ENCODE measurements at regions not wholly inside any gene's neighbourhood (a gene's known extent, or its start where the extent isn't known, plus 50 kb on each side); places are given as distances from the start of the nearest gene placed in this dataset.

DNA sequence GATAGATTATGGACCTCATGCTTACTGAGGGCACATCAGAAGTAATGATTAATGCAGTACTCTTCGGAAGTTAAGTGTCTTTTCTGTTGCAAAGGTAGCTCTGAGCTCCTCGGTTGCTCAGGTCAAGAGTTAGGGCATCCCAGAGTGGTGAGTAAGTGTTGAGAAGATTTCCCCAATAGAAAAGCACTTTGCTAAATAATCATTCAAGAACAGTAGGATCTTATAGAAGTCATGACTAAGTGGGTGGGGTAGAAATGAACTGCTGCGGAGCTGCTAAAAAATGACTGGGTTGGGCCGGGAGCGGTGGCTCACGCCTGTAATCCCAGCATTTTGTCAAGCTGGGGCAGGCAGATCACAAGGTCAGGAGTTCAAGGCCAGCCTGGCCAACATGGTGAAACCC lies 648.6 kb upstream of the CAMK1G start:
- Histone ChIP-seq H3K9ac (ENCODE audit: low read depth, low read length) (no peak overlapping the region), H3K4me1 (ENCODE audit: control insufficient read depth, insufficient read depth, low read length) (no peaks in the 10 kb centered on the region), H3K9me3 (ENCODE audit: control insufficient read depth, insufficient read depth, low read length) (no peaks in the 10 kb centered on the region), H3K27me3 (ENCODE audit: control insufficient read depth, insufficient read depth, low read length) (no peaks in the 10 kb centered on the region), H3K4me3 (ENCODE audit: low read depth, low read length) (no peak overlapping the region), H3K36me3 (ENCODE audit: control insufficient read depth, insufficient read depth, low read length) (no peaks in the 10 kb centered on the region)

DNA sequence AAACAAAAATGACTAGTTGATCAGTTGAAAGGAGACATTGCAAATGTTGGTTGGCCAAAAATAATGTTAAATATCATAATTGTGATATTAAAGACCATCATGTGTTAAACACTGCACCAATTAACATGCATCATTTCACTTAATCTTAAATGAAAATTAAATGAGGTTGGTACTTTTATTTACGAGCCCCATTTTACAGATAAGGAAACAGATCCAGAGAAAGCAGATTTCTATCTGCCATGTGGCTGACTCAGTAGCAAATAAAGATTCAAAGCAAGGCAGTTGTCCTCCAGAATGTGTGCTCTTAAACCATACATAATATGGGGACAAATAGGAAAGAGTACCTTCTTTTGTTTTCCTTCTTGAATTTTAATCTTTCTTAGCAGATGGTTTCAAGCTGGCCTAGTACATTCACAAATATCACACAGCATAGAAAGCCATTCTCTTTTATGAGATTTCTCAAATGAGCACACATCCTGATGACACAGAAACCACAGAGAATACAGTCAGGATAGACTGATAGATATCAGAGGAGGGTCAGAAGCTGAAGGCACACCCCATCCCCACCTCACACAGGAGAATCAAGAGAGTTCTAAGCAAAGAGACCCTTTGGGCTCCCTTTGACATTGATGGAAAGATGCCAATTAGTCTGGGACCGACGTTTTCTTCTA lies 647.9 kb upstream of the CAMK1G start:
- no peaks in the 10 kb centered on the region for H3K4me1 ChIP-seq (ENCODE audit: control insufficient read depth, insufficient read depth, low read length)
- H3K4me3 ChIP-seq (ENCODE audit: low read depth, low read length), result no peak overlapping the region
- no peaks in the 10 kb centered on the region for H3K36me3 ChIP-seq (ENCODE audit: control insufficient read depth, insufficient read depth, low read length)
- no peaks in the 10 kb centered on the region for H3K9me3 ChIP-seq (ENCODE audit: control insufficient read depth, insufficient read depth, low read length)
- no peaks in the 10 kb centered on the region for H3K27me3 ChIP-seq (ENCODE audit: control insufficient read depth, insufficient read depth, low read length)
- no peak overlapping the region for H3K9ac ChIP-seq (ENCODE audit: low read depth, low read length)

DNA sequence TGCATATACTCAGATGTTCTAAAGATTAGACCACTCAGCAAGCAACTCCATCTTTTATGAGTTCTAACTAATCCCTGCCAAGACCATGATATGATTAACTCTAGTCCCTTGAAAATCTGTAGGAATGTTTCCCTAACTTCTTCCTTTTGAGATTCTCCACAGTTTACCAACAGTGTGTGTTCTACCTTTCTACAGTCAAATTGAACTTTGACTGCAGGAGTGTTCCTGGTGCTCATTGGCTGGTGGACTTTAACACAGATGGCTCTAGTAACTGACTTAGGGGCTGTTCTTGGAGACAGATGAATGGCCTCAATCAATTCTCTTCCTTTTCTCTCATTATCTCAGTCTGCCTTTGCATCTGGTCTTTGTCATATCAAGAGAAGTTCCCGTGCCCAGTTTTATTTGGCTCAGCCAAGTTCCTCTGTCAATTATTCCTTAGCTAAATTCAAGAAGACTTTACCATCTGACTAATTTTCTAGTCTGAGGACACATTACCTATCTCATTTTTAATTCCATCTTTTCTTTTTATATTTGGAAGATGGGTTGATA lies 643.9 kb upstream of the CAMK1G start:
- no peaks in the 10 kb centered on the region for H3K4me1 ChIP-seq (ENCODE audit: control insufficient read depth, insufficient read depth, low read length)
- no peaks in the 10 kb centered on the region for H3K36me3 ChIP-seq (ENCODE audit: control insufficient read depth, insufficient read depth, low read length)
- H3K27me3 ChIP-seq (ENCODE audit: control insufficient read depth, insufficient read depth, low read length), result no peaks in the 10 kb centered on the region
- H3K9ac ChIP-seq (ENCODE audit: low read depth, low read length), result no peak overlapping the region
- H3K4me3 ChIP-seq (ENCODE audit: low read depth, low read length), result no peak overlapping the region
- H3K9me3 ChIP-seq (ENCODE audit: control insufficient read depth, insufficient read depth, low read length), result no peaks in the 10 kb centered on the region

DNA sequence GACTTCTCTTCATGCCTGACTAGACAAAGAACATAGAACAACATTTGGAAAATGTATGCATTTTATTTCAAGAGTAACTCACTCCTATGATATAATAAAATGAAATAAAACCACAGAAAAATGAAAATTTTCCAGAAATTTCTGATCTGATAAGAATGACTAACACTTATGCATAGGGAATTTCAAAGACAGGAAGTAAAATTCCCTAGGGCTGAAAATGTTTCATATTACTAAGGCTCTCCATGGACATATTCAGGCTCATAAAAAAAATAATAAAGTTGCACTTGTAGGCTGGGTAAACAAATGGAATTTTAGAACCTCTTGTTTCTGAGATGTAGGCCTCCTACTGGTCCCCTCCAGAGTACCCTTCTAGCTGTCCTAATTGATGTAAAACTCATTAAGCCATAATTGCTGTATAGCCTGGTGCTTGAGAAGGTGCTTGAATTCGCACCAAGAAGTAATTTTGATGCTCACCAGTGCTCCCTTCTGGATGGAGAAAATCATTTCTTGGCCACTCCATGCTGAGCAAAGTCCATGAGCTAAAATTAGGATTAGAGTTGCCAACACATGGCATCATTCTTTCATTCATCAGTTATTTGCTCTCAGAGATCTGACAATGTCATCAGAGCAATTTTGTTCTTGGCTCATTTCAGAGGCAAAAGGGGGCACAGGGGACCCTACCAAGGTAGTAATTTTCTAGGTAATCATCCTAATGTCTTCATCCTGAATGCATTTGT lies 641.0 kb upstream of the CAMK1G start:
- H3K36me3 ChIP-seq (ENCODE audit: control insufficient read depth, insufficient read depth, low read length), result no peaks in the 10 kb centered on the region
- H3K4me3 ChIP-seq (ENCODE audit: low read depth, low read length), result no peak overlapping the region
- no peaks in the 10 kb centered on the region for H3K9me3 ChIP-seq (ENCODE audit: control insufficient read depth, insufficient read depth, low read length)
- H3K9ac ChIP-seq (ENCODE audit: low read depth, low read length), result no peak overlapping the region
- H3K27me3 ChIP-seq (ENCODE audit: control insufficient read depth, insufficient read depth, low read length), result no peaks in the 10 kb centered on the region
- no peaks in the 10 kb centered on the region for H3K4me1 ChIP-seq (ENCODE audit: control insufficient read depth, insufficient read depth, low read length)

DNA sequence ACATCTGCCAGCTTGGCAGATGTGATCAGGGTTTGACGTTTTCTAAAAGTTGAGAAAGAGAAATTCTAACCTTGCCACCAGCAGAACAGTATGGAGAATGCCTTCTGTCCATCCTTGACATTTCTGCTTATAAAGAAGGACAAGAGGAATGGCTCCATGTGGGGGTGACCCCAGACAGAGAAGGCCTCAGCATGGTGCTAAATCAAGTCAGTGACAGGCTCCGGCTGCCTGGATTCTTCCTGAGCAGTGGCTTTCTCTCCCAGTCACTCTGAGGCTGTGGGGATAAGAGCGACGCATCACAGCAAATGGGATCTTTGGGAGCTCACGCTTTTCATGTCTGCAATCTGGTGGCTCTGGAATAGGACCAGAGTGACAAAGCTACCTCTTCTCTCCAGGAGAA lies 640.2 kb upstream of the CAMK1G start:
- no peaks in the 10 kb centered on the region for H3K9me3 ChIP-seq (ENCODE audit: control insufficient read depth, insufficient read depth, low read length)
- H3K4me1 ChIP-seq (ENCODE audit: control insufficient read depth, insufficient read depth, low read length), result no peaks in the 10 kb centered on the region
- H3K4me3 ChIP-seq (ENCODE audit: low read depth, low read length), result no peak overlapping the region
- H3K36me3 ChIP-seq (ENCODE audit: control insufficient read depth, insufficient read depth, low read length), result no peaks in the 10 kb centered on the region
- no peaks in the 10 kb centered on the region for H3K27me3 ChIP-seq (ENCODE audit: control insufficient read depth, insufficient read depth, low read length)
- no peak overlapping the region for H3K9ac ChIP-seq (ENCODE audit: low read depth, low read length)

DNA sequence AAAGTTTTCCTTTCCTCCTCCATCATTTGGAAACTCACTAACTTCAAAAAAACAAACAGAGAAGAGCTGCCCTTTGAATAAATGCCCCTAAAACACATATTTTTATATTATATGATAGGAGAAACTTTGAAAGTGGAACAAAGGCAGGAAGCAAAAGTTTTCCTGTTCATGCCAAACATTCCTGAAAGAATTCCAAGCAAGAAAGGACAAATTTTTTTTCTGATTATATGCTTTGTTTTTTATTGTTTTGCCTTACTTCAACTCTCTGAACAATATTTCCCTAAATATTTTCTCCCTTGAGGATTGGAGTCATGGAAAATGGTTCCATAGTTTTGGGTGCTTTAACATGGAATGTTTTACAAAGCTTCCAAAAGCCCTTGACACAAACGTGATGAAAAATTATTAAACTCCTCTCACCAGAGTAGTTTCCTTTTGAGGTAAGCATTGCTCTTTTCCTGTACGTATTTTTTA lies 638.5 kb upstream of the CAMK1G start:
- no peaks in the 10 kb centered on the region for H3K27me3 ChIP-seq (ENCODE audit: control insufficient read depth, insufficient read depth, low read length)
- H3K9me3 ChIP-seq (ENCODE audit: control insufficient read depth, insufficient read depth, low read length), result no peaks in the 10 kb centered on the region
- no peaks in the 10 kb centered on the region for H3K4me1 ChIP-seq (ENCODE audit: control insufficient read depth, insufficient read depth, low read length)
- H3K36me3 ChIP-seq (ENCODE audit: control insufficient read depth, insufficient read depth, low read length), result no peaks in the 10 kb centered on the region
- H3K9ac ChIP-seq (ENCODE audit: low read depth, low read length), result no peak overlapping the region
- no peak overlapping the region for H3K4me3 ChIP-seq (ENCODE audit: low read depth, low read length)

DNA sequence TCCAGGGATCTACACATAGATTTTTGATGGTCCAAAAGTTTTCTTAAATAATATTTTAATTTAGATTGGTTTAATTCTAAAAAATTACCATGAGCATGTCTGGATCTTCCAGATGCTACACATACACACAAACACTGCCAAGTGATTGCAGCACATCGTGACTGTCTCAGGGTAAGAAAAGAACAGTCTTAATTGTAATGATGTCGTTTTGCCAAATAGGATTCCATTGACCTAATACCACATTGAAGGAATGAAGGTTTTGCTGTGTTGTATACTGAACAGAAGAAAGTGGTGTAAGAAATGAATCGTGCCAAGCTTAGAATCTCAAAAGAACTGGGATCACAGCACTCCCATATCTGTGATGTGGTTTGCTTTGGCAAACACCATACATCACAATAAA lies 633.3 kb upstream of the CAMK1G start:
- H3K9ac ChIP-seq (ENCODE audit: low read depth, low read length), result no peak overlapping the region
- H3K36me3 ChIP-seq (ENCODE audit: control insufficient read depth, insufficient read depth, low read length), result no peaks in the 10 kb centered on the region
- H3K4me3 ChIP-seq (ENCODE audit: low read depth, low read length), result no peak overlapping the region

DNA sequence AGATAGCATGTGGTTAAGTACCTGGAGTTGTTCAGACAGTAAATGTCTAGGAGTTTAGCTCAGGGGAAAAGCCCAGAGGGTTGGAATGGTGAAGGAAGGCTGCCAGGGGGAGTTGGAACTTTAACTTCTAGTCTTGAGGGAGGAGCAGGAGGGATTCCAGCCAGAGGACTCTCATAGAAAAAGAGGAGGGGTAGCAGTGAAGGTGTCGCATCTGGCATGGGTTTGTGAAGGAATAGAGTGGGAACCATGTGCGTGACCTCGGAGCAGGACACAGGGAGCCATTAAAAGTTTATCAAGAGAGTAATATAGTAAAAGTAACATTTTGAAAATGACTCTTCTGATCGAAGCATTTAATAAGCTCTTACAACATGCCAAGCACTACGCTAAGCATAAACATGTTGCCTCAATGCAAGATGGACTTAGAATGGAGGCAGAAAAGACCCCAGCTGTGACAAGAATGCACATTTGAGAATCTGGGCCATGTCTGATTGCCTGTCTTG lies 632.4 kb upstream of the CAMK1G start:
- Histone ChIP-seq H3K4me3 (ENCODE audit: low read depth, low read length) (no peak overlapping the region), H3K36me3 (ENCODE audit: control insufficient read depth, insufficient read depth, low read length) (no peaks in the 10 kb centered on the region), H3K4me1 (ENCODE audit: control insufficient read depth, insufficient read depth, low read length) (no peaks in the 10 kb centered on the region), H3K9me3 (ENCODE audit: control insufficient read depth, insufficient read depth, low read length) (no peaks in the 10 kb centered on the region), H3K27me3 (ENCODE audit: control insufficient read depth, insufficient read depth, low read length) (no peaks in the 10 kb centered on the region), H3K9ac (ENCODE audit: low read depth, low read length) (no peak overlapping the region)

More for the DNA sequence above, 633.3 kb upstream of the CAMK1G start:
- no peaks in the 10 kb centered on the region for H3K4me1 ChIP-seq (ENCODE audit: control insufficient read depth, insufficient read depth, low read length)
- H3K9me3 ChIP-seq (ENCODE audit: control insufficient read depth, insufficient read depth, low read length), result no peaks in the 10 kb centered on the region
- no peaks in the 10 kb centered on the region for H3K27me3 ChIP-seq (ENCODE audit: control insufficient read depth, insufficient read depth, low read length)

DNA sequence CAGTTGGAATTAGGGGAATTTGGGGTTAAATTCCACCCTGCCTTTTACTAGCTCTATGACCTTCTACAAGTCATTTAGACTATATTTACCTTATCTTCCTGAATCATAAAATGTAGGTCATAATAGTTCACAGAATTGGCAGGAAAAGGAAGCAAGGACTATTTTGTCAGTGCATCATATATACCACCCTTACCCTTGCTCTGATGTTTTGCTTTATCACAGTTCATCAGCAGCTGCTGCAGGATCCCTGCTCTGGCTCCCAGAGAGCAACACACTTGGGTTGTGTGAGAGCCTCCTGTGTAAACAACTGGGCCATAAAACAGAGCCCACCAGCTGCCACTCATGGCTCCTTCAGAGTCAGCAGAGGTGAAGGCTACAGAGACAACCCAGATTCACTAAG lies 631.6 kb upstream of the CAMK1G start:
- H3K36me3 ChIP-seq (ENCODE audit: control insufficient read depth, insufficient read depth, low read length), result no peaks in the 10 kb centered on the region
- no peaks in the 10 kb centered on the region for H3K9me3 ChIP-seq (ENCODE audit: control insufficient read depth, insufficient read depth, low read length)
- no peak overlapping the region for H3K9ac ChIP-seq (ENCODE audit: low read depth, low read length)
- no peaks in the 10 kb centered on the region for H3K27me3 ChIP-seq (ENCODE audit: control insufficient read depth, insufficient read depth, low read length)
- no peak overlapping the region for H3K4me3 ChIP-seq (ENCODE audit: low read depth, low read length)
- no peaks in the 10 kb centered on the region for H3K4me1 ChIP-seq (ENCODE audit: control insufficient read depth, insufficient read depth, low read length)

DNA sequence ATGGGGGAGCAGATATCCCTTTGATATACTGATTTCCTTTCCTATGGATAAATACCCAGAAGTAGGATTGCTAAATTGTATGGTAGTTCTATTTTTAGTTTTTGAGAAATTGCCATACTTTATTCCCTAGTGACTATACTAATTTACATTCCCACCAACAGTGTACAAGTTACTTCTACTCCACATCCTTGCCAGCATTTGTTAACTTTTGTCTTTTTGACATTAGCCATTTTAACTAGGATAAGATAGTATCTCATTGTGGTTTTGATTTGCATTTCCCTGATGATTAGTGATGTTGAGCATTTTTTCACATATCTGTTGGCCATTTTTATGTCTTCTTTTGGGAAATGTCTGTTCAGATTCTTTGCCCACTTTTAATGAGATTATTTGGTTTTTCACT lies 620.6 kb upstream of the CAMK1G start:
- Histone ChIP-seq H3K27me3 (ENCODE audit: control insufficient read depth, insufficient read depth, low read length) (no peaks in the 10 kb centered on the region), H3K4me1 (ENCODE audit: control insufficient read depth, insufficient read depth, low read length) (no peaks in the 10 kb centered on the region), H3K9me3 (ENCODE audit: control insufficient read depth, insufficient read depth, low read length) (peaks cover 14% of the 10 kb centered on the region), H3K9ac (ENCODE audit: low read depth, low read length) (no peak overlapping the region), H3K4me3 (ENCODE audit: low read depth, low read length) (no peak overlapping the region), H3K36me3 (ENCODE audit: control insufficient read depth, insufficient read depth, low read length) (no peaks in the 10 kb centered on the region)

DNA sequence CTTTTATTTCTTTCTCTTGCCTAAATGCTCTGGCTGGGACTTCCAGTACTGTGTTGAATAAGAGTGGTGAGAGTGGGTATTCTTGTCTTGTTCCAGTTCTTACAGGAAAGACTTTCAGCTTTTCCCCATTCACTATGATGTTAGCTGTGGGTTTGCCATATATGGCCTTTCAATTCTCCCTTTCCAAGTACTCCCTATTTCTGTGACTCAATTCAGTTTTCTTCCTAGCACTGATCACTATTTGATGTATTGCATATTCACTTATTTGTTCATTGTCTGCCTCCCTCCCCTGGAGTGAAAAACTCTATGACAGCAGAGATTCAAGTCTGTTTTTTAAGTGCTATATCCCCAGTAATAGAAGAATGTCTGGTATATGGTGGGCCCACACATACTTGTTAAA lies 618.2 kb upstream of the CAMK1G start:
- H3K9me3 ChIP-seq (ENCODE audit: control insufficient read depth, insufficient read depth, low read length), result peaks cover 2% of the 10 kb centered on the region
- no peaks in the 10 kb centered on the region for H3K36me3 ChIP-seq (ENCODE audit: control insufficient read depth, insufficient read depth, low read length)
- H3K4me1 ChIP-seq (ENCODE audit: control insufficient read depth, insufficient read depth, low read length), result no peaks in the 10 kb centered on the region
- H3K27me3 ChIP-seq (ENCODE audit: control insufficient read depth, insufficient read depth, low read length), result no peaks in the 10 kb centered on the region
- no peak overlapping the region for H3K4me3 ChIP-seq (ENCODE audit: low read depth, low read length)
- no peak overlapping the region for H3K9ac ChIP-seq (ENCODE audit: low read depth, low read length)

DNA sequence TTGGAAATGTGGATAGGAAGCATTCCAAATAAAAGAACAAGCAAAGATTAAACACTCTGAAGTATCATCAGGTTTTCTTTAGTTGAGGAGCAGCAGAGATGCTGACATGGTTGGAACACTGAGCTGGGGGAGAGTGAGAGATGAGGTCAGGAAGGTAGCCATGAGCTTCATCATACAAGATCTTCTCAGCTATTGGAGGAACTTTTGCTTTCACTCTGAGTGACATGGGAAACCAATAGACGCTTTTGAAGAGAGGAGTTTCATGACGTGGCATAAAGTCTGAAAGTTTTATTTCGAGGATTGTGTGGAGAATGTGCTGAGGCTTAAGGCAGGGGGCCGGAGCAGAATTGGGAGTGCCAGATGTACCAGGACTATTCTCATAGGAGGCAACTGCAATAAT lies 616.2 kb upstream of the CAMK1G start:
- Histone ChIP-seq H3K27me3 (ENCODE audit: control insufficient read depth, insufficient read depth, low read length) (no peaks in the 10 kb centered on the region), H3K36me3 (ENCODE audit: control insufficient read depth, insufficient read depth, low read length) (no peaks in the 10 kb centered on the region), H3K4me1 (ENCODE audit: control insufficient read depth, insufficient read depth, low read length) (no peaks in the 10 kb centered on the region), H3K9me3 (ENCODE audit: control insufficient read depth, insufficient read depth, low read length) (no peaks in the 10 kb centered on the region), H3K4me3 (ENCODE audit: low read depth, low read length) (no peak overlapping the region), H3K9ac (ENCODE audit: low read depth, low read length) (no peak overlapping the region)
